ENCODE measurements at regions not wholly inside any gene's neighbourhood (a gene's known extent, or its start where the extent isn't known, plus 50 kb on each side); places are given as distances from the start of the nearest gene placed in this dataset.

GRCh38 chr7:101743995-101744360, 73.4 kb upstream of the CUX1 start:
- Histone ChIP-seq H3K9me3 (ENCODE audit: control insufficient read depth in 1 of 2, insufficient read depth in 1 of 2, low read length in 2 of 2) (no peaks in the 10 kb centered on the region), H3K27ac (ENCODE audit: low read depth in 1 of 2, low read length in 2 of 2) (no peak overlapping the region), H3K4me1 (ENCODE audit: insufficient read depth, low read length) (peaks cover 30% of the 10 kb centered on the region), H3K27me3 (ENCODE audit: control insufficient read depth in 1 of 2, insufficient read depth in 2 of 2, low read length in 2 of 2) (peaks cover 0 to 2% of the 10 kb centered on the region in 2 experiments), H3K4me3 (ENCODE audit: low read length) (peak overlapping the region; percentile 57), H3K36me3 (ENCODE audit: insufficient read depth, low read length) (no peaks in the 10 kb centered on the region)
- POLR2A ChIA-PET = interaction anchor here (1.0 to 3.2 kb wide), 9 partner anchors 9 to 619 kb away, joined by 3 to 24 read pairs (median 5); partner anchors contain the start of gene CUX1
- TF ChIP-seq, protein P1, sequence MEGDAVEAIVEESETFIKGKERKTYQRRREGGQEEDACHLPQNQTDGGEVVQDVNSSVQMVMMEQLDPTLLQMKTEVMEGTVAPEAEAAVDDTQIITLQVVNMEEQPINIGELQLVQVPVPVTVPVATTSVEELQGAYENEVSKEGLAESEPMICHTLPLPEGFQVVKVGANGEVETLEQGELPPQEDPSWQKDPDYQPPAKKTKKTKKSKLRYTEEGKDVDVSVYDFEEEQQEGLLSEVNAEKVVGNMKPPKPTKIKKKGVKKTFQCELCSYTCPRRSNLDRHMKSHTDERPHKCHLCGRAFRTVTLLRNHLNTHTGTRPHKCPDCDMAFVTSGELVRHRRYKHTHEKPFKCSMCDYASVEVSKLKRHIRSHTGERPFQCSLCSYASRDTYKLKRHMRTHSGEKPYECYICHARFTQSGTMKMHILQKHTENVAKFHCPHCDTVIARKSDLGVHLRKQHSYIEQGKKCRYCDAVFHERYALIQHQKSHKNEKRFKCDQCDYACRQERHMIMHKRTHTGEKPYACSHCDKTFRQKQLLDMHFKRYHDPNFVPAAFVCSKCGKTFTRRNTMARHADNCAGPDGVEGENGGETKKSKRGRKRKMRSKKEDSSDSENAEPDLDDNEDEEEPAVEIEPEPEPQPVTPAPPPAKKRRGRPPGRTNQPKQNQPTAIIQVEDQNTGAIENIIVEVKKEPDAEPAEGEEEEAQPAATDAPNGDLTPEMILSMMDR (IDR thresholded peaks at IDR 0.05) = no peak
- intact Hi-C loops (cut with DNase I, micrococcal nuclease) = loop anchor here (1.0 kb wide), 1 partner anchor 71 kb away; no protein-coding TSS in a partner anchor
- no peak overlapping the region for H3K27ac Mint-ChIP-seq
- H3K4me3 Mint-ChIP-seq = peak overlapping the region; percentile 83
- ATAC-seq (ENCODE audit: poor library complexity) = no peak
- no peaks in the 10 kb centered on the region for H3K27me3 Mint-ChIP-seq
- H3K9me3 Mint-ChIP-seq = no peaks in the 10 kb centered on the region
- H3K36me3 Mint-ChIP-seq (ENCODE audit: low read depth) = no peaks in the 10 kb centered on the region
- DNase-seq = peak in 2 of 14 experiments; percentile 11 to 27
- CTCF ChIA-PET = interaction anchor here (1.1 to 1.9 kb wide), 7 partner anchors 11 to 113 kb away, joined by 3 to 12 read pairs (median 7); partner anchors contain the start of gene CUX1
- peaks cover 6% of the 10 kb centered on the region for H3K4me1 Mint-ChIP-seq (ENCODE audit: low read depth)

DNA sequence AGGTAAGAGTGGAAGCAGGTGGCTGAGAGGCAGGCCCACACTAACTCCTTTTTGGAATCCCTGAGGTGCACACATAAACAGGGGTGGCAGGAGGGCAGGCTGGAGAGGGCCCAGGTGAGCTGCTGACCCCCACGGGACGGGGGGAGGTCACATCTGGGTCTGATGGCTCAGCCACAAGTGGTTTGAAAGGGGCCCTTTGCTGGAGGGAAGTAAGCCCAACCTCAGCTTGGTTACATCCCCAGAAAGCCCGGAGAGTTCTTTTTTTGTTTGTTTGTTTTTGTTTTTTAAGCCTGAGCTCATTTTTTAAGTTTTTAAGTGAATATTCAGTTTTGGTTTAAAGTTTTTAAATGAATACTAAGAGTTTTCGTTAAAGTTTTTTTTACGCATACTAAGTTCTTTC, 72.8 kb upstream of the CUX1 start:
- H3K4me1 ChIP-seq (ENCODE audit: insufficient read depth, low read length) = peaks cover 30% of the 10 kb centered on the region
- H3K27ac Mint-ChIP-seq = no peak overlapping the region

DNA sequence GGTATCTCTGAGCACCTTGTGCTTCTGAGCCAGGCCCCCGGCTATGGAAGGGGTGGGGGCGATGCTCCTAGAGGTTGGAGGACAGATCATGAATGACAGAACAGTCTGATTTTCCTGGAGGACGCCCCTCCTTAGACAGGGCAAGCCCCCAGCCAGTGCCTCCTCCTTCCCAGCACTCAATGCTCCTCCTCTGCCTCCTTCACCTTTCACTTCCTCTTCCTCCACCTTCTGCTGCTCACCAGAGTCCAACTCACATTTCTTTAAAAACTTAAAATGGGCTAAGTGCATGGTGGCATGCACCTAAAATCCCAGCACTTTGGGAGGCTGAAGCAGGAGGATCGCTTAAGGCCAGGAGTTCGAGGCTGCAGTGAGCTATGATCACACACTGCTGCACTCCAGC, 71.1 kb upstream of the CUX1 start:
- H3K36me3 ChIP-seq (ENCODE audit: insufficient read depth, low read length) = no peaks in the 10 kb centered on the region
- H3K4me3 Mint-ChIP-seq = no peak overlapping the region
- H3K4me1 Mint-ChIP-seq (ENCODE audit: low read depth) = no peaks in the 10 kb centered on the region
- POLR2A ChIA-PET = no interaction called here
- H3K4me1 ChIP-seq (ENCODE audit: insufficient read depth, low read length) = peaks cover 23% of the 10 kb centered on the region
- no peak for DNase-seq
- H3K27ac ChIP-seq (ENCODE audit: low read depth in 1 of 2, low read length in 2 of 2) = no peak overlapping the region
- peaks cover 0 to 2% of the 10 kb centered on the region in 2 experiments for H3K27me3 ChIP-seq (ENCODE audit: control insufficient read depth in 1 of 2, insufficient read depth in 2 of 2, low read length in 2 of 2)
- H3K9me3 ChIP-seq (ENCODE audit: control insufficient read depth in 1 of 2, insufficient read depth in 1 of 2, low read length in 2 of 2) = no peaks in the 10 kb centered on the region
- no peak overlapping the region for H3K4me3 ChIP-seq (ENCODE audit: low read length)
- intact Hi-C loops (cut with DNase I, micrococcal nuclease) = loop anchor here in 1 of 2 experiments (5.0 kb wide), 1 partner anchor 59 kb away; no protein-coding TSS in a partner anchor
- no peaks in the 10 kb centered on the region for H3K36me3 Mint-ChIP-seq (ENCODE audit: low read depth)
- TF ChIP-seq, protein P1 (IDR thresholded peaks at IDR 0.05) = no peak
- CTCF ChIA-PET = no interaction called here
- no peaks in the 10 kb centered on the region for H3K27me3 Mint-ChIP-seq
- no peak overlapping the region for H3K27ac Mint-ChIP-seq
- no peaks in the 10 kb centered on the region for H3K9me3 Mint-ChIP-seq
- ATAC-seq (ENCODE audit: poor library complexity) = no peak

More for the DNA sequence above, 72.8 kb upstream of the CUX1 start:
- Mint-ChIP-seq H3K4me3 (no peak overlapping the region), H3K4me1 (ENCODE audit: low read depth) (peaks cover 6% of the 10 kb centered on the region), H3K36me3 (ENCODE audit: low read depth) (no peaks in the 10 kb centered on the region), H3K27me3 (no peaks in the 10 kb centered on the region), H3K9me3 (no peaks in the 10 kb centered on the region)
- ChIA-PET POLR2A (interaction anchor here (1.6 to 3.2 kb wide), 2 partner anchors 70 to 73 kb away, joined by 6 to 24 read pairs; partner anchors contain the start of gene CUX1), CTCF (interaction anchor here (1.8 to 1.9 kb wide), 2 partner anchors 70 to 72 kb away, joined by 7 to 12 read pairs; partner anchors contain the start of gene CUX1)
- Histone ChIP-seq H3K36me3 (ENCODE audit: insufficient read depth, low read length) (no peaks in the 10 kb centered on the region), H3K4me3 (ENCODE audit: low read length) (no peak overlapping the region), H3K27ac (ENCODE audit: low read depth in 1 of 2, low read length in 2 of 2) (no peak overlapping the region), H3K27me3 (ENCODE audit: control insufficient read depth in 1 of 2, insufficient read depth in 2 of 2, low read length in 2 of 2) (peaks cover 0 to 2% of the 10 kb centered on the region in 2 experiments), H3K9me3 (ENCODE audit: control insufficient read depth in 1 of 2, insufficient read depth in 1 of 2, low read length in 2 of 2) (no peaks in the 10 kb centered on the region)
- ATAC-seq (ENCODE audit: poor library complexity) = no peak
- TF ChIP-seq, protein P1 (IDR thresholded peaks at IDR 0.05) = no peak
- intact Hi-C loops (cut with DNase I, micrococcal nuclease) = no loop called here
- no peak for DNase-seq
